Activated CD4-positive, alpha-beta T cell treated with anti-CD3 and anti-CD28 coated beads, Interleukin-2, amount 50 U/mL, for 16 hours (primary cell): ENCODE measurements at regions not wholly inside any gene's neighbourhood (a gene's known extent, or its start where the extent isn't known, plus 50 kb on each side); places are given as distances from the start of the nearest gene placed in this dataset.
"Not testable (repeated sequence)": the region's sequence is repeated elsewhere in the genome, so short reads cannot be mapped to it uniquely, and the experiment has no call there.

ENCODE experiments used
- DNase-seq: peaks from one replicate; pipeline ENCODE4 v3.0.0-alpha.2; 2020

GRCh38 chr6:164345327-164345726 is 930.8 kb downstream of the QKI start:
- DNase-seq: no peak

- no peak for DNase-seq
Measured at GRCh38 chr6:164344801-164345291, 930.3 kb downstream of the QKI start.

- not testable (repeated sequence) for DNase-seq
Measured at GRCh38 chr6:164339442-164339841, 924.9 kb downstream of the QKI start.

- DNase-seq: no peak
Measured at GRCh38 chr6:164337925-164338397, 923.4 kb downstream of the QKI start.

GRCh38 chr6:164337024-164337924 is 922.8 kb downstream of the QKI start:
- DNase-seq: no peak

GRCh38 chr6:164336455-164336854 is 921.9 kb downstream of the QKI start:
- no peak for DNase-seq

GRCh38 chr6:164331026-164331425 is 916.5 kb downstream of the QKI start:
- DNase-seq: no peak

- no peak for DNase-seq
Measured at GRCh38 chr6:164325168-164325567, 910.6 kb downstream of the QKI start.

- no peak for DNase-seq
Measured at GRCh38 chr6:164322533-164322932, 908.0 kb downstream of the QKI start.

- DNase-seq: no peak
Measured at GRCh38 chr6:164321297-164321696, 906.8 kb downstream of the QKI start.

GRCh38 chr6:164315376-164315775 is 900.9 kb downstream of the QKI start:
- no peak for DNase-seq

- no peak for DNase-seq
Measured at GRCh38 chr6:164308339-164308738, 893.8 kb downstream of the QKI start.

GRCh38 chr6:164303102-164303964 is 888.8 kb downstream of the QKI start:
- no peak for DNase-seq

GRCh38 chr6:164296411-164296810 is 881.9 kb downstream of the QKI start:
- DNase-seq: no peak

GRCh38 chr6:164294047-164294784 is 879.7 kb downstream of the QKI start:
- DNase-seq: no peak

- DNase-seq: no peak
Measured at GRCh38 chr6:164291224-164291623, 876.7 kb downstream of the QKI start.

GRCh38 chr6:164290101-164290500 is 875.6 kb downstream of the QKI start:
- no peak for DNase-seq

GRCh38 chr6:164286011-164286410 is 871.5 kb downstream of the QKI start:
- DNase-seq: no peak

GRCh38 chr6:164283574-164283973 is 869.1 kb downstream of the QKI start:
- no peak for DNase-seq

GRCh38 chr6:164276211-164276610 is 861.7 kb downstream of the QKI start:
- DNase-seq: no peak

- DNase-seq: no peak
Measured at GRCh38 chr6:164275773-164276172, 861.3 kb downstream of the QKI start.

GRCh38 chr6:164274493-164274892 is 860.0 kb downstream of the QKI start:
- no peak for DNase-seq

- DNase-seq: no peak
Measured at GRCh38 chr6:164273491-164273890, 859.0 kb downstream of the QKI start.
